ENCODE measurements at regions not wholly inside any gene's neighbourhood (a gene's known extent, or its start where the extent isn't known, plus 50 kb on each side); places are given as distances from the start of the nearest gene placed in this dataset.

DNA sequence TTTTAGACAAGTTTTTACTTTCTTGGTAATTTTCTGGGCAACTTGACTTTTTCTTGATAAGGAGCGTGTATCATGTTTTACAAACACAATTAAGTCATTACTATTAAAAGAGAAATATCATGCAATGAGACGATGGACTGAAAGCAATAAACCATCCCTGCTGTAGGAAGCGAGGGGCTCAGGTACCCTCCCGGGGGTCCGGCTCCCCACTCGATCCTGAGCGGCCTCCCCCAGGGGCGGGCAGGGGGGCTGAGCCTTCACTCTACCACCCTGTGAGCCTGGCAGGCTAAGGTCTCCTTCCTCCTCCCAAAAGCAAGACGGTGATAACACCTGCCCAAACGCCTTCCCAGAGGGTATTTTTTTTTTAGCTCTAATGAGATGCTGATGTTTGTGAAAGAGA lies 51.8 kb upstream of the ADGRA1 start:
- no peak for DNase-seq (ENCODE audit: low read depth, low spot score)
- TF ChIP-seq, protein P1, sequence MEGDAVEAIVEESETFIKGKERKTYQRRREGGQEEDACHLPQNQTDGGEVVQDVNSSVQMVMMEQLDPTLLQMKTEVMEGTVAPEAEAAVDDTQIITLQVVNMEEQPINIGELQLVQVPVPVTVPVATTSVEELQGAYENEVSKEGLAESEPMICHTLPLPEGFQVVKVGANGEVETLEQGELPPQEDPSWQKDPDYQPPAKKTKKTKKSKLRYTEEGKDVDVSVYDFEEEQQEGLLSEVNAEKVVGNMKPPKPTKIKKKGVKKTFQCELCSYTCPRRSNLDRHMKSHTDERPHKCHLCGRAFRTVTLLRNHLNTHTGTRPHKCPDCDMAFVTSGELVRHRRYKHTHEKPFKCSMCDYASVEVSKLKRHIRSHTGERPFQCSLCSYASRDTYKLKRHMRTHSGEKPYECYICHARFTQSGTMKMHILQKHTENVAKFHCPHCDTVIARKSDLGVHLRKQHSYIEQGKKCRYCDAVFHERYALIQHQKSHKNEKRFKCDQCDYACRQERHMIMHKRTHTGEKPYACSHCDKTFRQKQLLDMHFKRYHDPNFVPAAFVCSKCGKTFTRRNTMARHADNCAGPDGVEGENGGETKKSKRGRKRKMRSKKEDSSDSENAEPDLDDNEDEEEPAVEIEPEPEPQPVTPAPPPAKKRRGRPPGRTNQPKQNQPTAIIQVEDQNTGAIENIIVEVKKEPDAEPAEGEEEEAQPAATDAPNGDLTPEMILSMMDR (conservative IDR thresholded peaks at IDR 0.05): no peak
- H3K36me3 Mint-ChIP-seq (ENCODE audit: low read depth): no peaks in the 10 kb centered on the region
- no peak overlapping the region for H3K27ac Mint-ChIP-seq (ENCODE audit: unreplicated experiment)
- peaks cover 4% of the 10 kb centered on the region for H3K4me1 Mint-ChIP-seq
- H3K9me3 Mint-ChIP-seq: no peaks in the 10 kb centered on the region
- no peak overlapping the region for H3K4me3 Mint-ChIP-seq
- peaks cover 29% of the 10 kb centered on the region for H3K27me3 Mint-ChIP-seq (ENCODE audit: low read depth)

DNA sequence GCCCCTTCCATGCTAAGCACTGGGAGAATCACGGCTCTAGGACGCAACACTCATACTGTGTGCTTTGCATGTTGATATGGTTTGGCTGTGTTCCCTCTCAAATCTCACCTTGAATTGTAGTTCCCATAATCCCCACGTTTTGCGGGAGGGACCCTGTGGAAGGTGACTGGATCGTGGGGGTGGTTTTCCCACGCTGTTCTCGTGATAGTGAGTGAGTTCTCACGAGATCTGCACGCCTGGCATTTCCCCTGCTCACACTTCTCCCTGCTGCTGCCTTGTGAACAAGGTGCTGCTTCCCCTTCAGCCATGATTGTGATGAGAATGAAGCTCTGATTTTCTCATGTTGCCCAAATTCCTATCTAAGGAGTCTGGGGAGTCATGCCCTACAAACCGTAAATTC lies 53.0 kb upstream of the ADGRA1 start:
- no peak for DNase-seq (ENCODE audit: low read depth, low spot score)
- Mint-ChIP-seq H3K36me3 (ENCODE audit: low read depth) (no peaks in the 10 kb centered on the region), H3K27ac (ENCODE audit: unreplicated experiment) (no peak overlapping the region), H3K27me3 (ENCODE audit: low read depth) (peaks cover 37% of the 10 kb centered on the region), H3K4me3 (no peak overlapping the region), H3K9me3 (no peaks in the 10 kb centered on the region), H3K4me1 (peaks cover 12% of the 10 kb centered on the region)
- TF ChIP-seq, protein P1 (conservative IDR thresholded peaks at IDR 0.05): no peak

DNA sequence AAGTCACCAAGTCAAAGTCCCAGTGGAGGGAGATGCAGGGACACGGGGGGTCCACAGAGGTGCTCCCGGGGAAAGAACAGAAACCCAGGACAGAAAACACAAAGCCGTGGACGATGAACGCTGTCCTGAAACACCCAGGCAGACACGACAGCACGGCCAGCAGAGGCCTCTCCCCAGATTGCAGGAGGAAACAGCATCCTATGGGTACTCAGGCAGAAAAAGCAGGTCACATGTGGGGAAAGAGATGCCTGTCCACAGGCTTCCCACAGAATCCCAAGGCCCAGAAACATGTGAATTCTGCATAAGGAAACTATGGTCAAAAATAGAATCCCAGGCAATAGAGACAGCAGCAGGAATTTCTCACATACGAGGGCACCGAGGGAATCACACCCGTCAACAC lies 53.6 kb upstream of the ADGRA1 start:
- Mint-ChIP-seq H3K4me1 (peaks cover 12% of the 10 kb centered on the region), H3K9me3 (no peaks in the 10 kb centered on the region), H3K27me3 (ENCODE audit: low read depth) (peaks cover 41% of the 10 kb centered on the region), H3K36me3 (ENCODE audit: low read depth) (no peaks in the 10 kb centered on the region), H3K27ac (ENCODE audit: unreplicated experiment) (no peak overlapping the region), H3K4me3 (no peak overlapping the region)
- DNase-seq (ENCODE audit: low read depth, low spot score): no peak
- TF ChIP-seq, protein P1 (conservative IDR thresholded peaks at IDR 0.05): no peak

DNA sequence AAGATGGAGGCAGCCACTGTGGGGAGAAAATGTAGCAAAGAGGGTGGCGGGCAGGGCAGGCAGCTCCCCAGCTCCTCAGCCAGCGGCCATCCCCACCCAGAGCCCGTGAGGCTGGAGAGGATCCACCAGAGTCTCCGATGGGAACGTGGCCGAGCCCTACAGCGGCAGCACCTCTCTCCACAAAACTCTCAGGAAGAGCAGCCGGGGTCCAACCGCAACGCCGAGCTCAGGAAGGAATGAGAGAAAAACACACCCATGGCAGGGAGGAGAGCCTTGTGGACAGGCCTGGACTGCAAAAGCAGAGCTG lies 54.0 kb upstream of the ADGRA1 start:
- Mint-ChIP-seq H3K9me3 (no peaks in the 10 kb centered on the region), H3K4me1 (peaks cover 12% of the 10 kb centered on the region), H3K27ac (ENCODE audit: unreplicated experiment) (no peak overlapping the region), H3K27me3 (ENCODE audit: low read depth) (peaks cover 41% of the 10 kb centered on the region), H3K36me3 (ENCODE audit: low read depth) (no peaks in the 10 kb centered on the region), H3K4me3 (no peak overlapping the region)
- TF ChIP-seq, protein P1 (conservative IDR thresholded peaks at IDR 0.05): no peak
- no peak for DNase-seq (ENCODE audit: low read depth, low spot score)

DNA sequence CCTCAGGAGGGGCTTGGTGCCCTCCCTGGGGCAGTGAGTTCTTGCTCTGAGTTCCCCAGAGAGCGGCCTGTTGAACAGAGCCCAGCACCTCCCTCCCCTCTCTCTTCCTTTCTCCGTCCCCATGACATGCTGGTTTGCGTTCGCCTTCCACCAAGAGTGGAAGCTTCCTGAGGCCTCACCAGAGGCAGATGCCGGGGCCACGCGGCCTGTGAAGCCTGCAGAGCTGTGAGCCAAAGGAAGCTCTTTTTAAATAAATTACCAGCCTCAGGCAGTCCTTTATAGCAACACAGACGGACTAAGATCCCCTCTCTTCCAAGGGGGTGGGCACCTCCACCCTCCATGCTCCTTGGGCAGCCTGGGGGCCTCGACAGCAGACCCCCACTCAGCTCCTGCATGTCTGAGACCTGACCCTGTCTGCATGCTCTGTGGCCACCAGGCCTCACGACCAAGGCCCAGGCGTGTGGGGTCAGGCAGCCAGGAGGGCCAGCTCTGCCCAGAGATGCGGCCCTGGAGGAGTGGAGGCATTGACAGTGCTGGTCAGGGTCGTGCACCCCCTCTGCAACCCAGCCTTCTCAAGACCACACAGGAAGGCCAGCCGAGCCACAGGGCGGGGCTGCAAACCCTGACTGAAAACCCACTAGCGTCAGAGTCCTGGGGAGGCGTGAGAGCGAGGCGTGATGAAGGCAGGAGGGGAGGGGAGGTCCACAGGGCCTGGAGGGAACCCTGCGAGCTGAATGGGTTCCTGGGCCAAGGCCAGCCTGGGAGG lies 54.6 kb upstream of the ADGRA1 start:
- DNase-seq (ENCODE audit: low read depth, low spot score): no peak

More for the DNA sequence above, 54.6 kb upstream of the ADGRA1 start:
- peaks cover 41% of the 10 kb centered on the region for H3K27me3 Mint-ChIP-seq (ENCODE audit: low read depth)
- no peak overlapping the region for H3K27ac Mint-ChIP-seq (ENCODE audit: unreplicated experiment)
- H3K36me3 Mint-ChIP-seq (ENCODE audit: low read depth): no peaks in the 10 kb centered on the region
- TF ChIP-seq, protein P1 (conservative IDR thresholded peaks at IDR 0.05): no peak
- H3K4me3 Mint-ChIP-seq: no peak overlapping the region
- H3K4me1 Mint-ChIP-seq: peaks cover 12% of the 10 kb centered on the region
- no peaks in the 10 kb centered on the region for H3K9me3 Mint-ChIP-seq

All from neural crest cell (in vitro differentiated cells).